ENCODE measurements at regions not wholly inside any gene's neighbourhood (a gene's known extent, or its start where the extent isn't known, plus 50 kb on each side); places are given as distances from the start of the nearest gene placed in this dataset.

DNA sequence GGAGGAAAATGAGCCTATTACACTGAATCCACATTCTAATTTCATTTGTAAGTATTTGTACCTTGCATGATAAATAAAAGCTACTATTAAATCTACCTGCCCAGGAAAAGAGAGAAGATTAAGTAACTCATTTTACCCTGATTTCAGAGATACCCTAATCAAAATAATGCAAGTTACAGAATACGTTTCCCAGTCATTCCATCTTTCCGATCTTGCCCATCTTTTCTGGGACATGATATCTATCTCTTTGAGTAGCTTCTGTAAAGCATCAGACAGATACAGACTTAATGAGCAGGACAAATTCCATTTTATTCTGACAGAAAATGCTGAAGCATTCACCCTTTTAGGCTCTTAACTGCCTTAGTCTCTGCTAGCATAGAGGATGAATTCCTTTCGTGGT, 56.6 kb downstream of the SPRY2 start:
- DNase-seq (ENCODE audit: low read depth in 3 of 3, low spot score in 2 of 3) = no peak

DNA sequence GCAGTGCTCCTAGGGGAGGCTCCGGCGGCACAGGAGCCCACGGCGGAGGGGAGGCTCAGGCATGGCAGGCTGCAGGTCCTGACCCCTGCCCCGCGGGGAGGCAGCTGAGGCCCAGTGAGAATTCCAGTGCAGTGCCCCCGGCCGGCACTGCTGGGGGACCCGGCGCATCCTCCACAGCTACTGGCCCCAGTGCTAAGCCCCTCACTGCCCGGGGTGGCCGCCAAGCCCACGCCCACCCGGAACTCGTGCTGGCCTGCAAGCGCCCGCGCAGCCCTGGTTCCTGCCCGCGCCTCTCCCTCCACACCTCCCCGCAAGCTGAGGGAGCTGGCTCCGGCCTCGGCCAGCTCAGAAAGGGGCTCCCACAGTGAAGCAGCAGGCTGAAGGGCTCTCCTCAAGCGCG, 62.2 kb downstream of the SPRY2 start:
- DNase-seq (ENCODE audit: low read depth in 3 of 3, low spot score in 2 of 3) = no peak

DNA sequence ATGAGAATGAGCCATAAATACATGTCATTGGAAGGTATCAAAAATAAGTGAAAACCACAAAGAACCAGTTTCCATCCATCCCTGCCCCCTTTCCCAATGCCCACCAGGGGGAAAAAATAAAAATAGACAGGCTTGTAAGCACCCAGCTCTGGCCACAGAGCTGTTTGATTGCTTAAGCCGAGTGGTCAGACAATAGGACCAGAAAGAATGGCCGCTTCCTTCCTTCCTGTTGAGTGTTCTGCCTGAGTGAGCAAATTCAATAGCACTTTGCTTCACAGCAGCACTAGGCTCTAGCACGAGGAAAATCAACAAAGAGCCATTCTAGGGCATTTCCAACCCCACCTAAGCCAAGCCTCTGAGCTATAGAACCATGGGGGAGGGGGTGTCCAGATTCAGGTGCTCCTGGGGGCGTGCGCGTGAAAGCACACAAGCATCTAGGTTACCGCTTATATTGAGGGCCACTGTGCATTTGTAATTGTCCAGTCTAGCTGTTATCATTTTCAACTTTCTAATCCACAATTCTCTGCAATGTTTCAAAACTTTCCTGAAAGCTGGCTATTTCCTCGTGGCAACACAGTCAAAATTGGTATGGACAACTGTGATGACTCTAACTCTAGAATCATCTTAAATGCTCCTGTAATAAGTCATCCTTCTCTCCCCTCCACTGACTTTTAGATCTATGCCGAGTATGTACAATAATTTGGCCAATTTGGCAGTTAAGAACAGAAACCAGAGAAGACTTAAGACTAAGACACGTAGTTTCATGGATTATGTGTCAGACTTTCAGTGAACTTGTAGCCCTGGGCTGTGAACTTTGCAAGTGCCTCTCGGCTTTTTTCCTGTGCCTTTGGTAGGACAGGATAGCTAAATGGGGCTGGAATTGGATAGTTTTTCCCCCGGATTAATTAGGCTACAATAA, 64.3 kb downstream of the SPRY2 start:
- DNase-seq (ENCODE audit: low read depth in 3 of 3, low spot score in 2 of 3) = peak in 2 of 3 donors; percentile 16 to 29

DNA sequence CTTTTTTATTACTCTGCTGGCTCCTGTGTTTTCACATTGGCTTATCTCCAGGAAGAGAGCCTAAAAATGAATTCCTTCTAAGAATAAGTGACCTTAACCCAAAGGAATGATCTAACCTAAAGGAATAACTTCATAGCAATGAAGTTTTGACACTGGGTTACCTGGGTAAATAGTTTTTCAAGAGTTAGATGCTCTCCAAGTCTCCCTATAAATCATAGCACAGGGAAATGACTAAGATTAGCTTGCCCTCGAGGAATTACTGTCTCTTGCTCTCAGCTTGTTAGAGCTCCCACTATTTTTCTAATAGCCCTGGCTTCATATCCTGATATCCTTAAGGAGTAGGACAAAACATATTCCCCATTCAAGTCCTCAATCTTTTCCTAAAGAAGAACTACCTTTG, 66.3 kb downstream of the SPRY2 start:
- DNase-seq (ENCODE audit: low read depth in 3 of 3, low spot score in 2 of 3) = no peak

DNA sequence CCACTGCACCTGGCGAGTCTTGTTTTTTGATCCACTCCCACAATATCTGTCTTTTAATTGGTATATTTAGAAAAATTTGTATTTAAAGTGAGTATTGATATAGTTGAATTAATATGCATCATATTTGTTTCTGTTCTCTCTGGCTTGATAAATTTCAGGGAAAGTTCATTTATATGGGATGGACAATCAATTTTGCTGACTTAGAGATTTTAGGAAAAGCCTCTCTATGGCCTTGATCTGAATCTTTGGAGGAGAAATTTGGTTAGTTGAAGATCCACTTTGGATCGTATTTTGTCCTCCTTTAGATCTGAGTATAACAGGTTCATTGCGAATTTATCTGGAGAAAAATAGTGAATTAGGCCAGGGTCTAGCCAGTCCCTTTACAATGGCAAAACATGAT, 67.2 kb downstream of the SPRY2 start:
- no peak for DNase-seq (ENCODE audit: low read depth in 3 of 3, low spot score in 2 of 3)

DNA sequence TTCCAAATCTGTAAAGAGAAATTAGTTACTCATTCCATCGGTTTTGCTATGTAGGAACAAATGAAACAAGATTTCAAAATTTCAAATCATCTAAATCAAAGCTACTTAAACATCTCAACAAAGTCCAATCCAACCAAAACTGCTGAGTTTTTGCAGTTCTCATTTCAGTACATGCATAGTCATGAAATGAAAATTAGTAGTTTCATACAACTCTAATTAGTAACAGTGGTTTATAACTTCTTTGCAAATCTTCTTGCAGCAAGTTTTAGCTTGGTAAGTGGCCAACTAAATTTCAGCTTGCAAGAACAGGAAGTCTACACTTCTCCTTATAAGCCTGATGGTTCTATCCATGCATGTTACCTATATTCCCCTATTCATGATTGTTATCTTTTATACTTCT, 75.6 kb downstream of the SPRY2 start:
- no peak for DNase-seq (ENCODE audit: low read depth in 3 of 3, low spot score in 2 of 3)

DNA sequence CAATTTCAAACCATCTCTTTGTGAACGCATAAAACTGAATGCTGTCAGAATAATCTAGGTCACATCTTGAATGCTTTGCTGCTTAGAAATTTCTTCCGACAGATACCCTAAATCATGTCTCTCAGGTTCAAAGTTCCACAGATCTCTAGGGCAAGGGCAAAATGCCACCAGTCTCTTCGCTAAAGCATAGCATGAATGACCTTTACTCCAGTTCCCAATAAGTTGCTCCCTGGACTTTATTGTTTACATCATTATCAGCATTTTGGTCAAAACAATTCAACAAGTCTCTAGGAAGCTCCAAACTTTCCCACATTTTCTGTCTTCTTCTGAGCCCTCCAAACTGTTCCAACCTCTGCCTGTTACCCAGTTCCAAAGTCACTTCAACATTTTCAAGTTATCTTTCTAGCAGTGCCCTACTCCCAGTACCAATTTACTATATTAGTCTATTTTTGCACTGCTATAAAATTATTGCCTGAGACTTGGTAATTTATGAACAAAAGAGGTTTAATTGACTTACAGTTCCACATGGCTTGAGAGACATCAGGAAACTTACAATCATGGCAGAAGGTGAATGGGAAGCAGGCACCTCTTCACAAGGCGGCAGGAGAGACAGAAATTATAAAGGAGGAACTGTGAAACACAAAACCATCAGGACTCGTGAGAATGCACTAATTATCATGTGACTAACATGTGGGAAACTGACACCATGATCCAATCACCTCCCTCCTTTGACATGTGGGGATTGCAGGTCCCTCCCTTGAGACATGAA, 77.0 kb downstream of the SPRY2 start:
- DNase-seq (ENCODE audit: low read depth in 3 of 3, low spot score in 2 of 3) = no peak

DNA sequence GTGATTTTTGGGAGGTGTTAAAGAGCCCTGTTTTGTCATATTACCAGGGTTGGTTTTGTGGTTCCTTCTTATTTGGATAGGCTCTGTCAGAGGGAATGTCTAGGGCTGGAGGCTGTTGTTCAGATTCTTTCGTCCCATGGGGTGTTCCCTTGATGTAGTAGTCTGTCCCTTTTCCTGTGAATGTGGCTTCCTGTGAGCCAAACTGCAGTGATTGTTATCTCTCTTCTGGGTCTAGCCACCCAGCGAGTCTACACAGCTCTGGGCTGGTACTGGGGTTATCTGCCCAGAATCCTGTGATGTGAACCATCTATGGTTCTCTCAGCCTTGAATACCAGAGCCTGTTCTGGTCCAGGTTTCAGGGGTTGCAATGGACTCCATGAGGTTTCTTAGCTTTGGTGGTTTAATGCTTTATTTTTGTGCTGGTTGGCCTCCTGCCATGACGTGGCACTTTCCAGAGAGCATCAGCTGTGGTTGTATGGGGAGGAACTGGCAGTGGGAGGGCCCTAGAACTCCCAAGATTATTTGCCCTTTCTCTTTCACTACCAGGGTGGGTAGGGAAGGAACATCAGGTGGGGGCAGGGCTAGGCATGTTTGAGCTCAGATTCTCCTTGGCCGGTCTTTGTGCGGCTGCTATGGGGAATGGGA, 78.8 kb downstream of the SPRY2 start:
- DNase-seq (ENCODE audit: low read depth in 3 of 3, low spot score in 2 of 3) = no peak

DNA sequence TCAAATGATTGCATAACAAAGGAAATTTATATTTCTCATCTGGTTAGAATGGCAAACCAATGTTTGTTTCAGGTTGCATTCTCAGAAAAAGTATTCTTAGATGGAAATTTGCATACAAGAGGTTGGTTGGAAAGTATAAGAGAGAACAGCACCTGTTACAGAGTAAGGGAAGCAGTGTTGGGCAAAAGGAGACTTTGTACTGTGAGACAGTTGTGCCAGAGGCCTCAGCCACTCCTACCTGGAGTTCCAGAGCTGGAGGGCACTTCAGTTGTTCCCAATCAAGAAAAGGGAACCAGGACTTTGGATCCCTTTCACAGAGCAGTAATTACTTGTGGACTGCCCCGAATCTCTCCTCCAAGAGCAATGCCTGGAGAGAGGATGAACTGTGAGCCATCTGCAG, 81.8 kb downstream of the SPRY2 start:
- no peak for DNase-seq (ENCODE audit: low read depth in 3 of 3, low spot score in 2 of 3)

DNA sequence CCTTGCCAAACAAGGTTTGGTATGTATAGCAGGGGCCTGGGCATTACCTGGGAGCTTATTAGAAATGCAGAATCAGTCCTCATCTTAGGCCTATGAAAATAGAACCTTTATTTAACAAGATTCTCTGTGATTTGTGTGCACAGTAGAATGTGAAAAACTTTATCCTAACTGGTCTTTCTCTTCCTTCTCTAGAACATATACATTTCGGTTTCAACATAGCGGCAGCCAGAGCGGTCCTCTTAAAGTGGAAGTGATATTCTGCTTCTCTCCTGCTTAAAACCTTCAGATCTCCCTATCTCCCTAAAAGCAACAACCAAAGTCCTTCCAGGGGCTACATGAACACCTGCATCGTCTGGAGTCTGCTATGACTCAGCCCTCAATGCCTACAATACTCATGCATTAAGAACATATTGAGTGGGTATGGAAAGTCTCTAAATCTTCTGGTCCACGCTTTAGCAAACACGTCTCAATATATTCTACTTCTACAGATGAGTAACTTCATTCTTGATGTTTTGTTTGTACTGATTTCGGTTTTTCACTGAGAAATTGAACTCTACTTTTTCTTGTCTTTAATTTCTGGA, 84.5 kb downstream of the SPRY2 start:
- no peak for DNase-seq (ENCODE audit: low read depth in 3 of 3, low spot score in 2 of 3)

DNA sequence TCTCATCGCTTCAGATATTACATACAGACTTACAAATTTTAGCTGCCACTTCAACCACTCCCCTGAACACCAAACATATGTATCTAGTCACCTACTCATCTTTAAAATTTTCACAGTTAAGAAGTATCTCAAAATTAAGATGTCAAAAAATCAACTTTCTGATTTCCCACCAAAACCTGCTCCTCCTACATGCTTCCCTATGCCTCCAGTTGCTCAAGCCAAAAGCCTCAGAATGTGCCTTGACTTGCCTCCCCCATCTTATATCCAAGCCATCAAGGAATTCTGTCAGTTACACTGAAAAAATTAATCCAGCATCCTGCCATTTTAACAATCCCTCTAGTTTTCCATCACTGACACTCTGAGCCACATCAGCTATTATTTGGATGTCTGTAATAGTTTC, 85.0 kb downstream of the SPRY2 start:
- DNase-seq (ENCODE audit: low read depth in 3 of 3, low spot score in 2 of 3) = no peak

DNA sequence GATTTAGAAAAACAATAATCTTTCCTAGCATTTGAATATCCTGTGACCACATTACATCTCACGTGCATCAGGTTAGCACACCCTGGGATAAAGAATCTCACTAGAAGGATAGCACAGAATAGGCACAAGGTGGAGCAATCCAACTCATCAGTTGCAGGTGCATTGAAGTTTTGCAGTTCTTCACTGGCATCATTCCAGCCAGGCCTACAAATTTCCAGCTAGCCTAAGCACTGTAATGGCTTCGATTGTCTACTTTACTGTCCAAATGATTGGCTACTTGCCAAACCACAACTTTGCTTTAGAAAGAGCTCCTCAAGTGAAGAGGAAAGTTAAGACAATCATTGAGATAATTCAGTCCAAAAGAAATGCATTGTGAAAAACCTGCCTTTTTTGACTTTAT, 89.5 kb downstream of the SPRY2 start:
- DNase-seq (ENCODE audit: low read depth in 3 of 3, low spot score in 2 of 3) = no peak

DNA sequence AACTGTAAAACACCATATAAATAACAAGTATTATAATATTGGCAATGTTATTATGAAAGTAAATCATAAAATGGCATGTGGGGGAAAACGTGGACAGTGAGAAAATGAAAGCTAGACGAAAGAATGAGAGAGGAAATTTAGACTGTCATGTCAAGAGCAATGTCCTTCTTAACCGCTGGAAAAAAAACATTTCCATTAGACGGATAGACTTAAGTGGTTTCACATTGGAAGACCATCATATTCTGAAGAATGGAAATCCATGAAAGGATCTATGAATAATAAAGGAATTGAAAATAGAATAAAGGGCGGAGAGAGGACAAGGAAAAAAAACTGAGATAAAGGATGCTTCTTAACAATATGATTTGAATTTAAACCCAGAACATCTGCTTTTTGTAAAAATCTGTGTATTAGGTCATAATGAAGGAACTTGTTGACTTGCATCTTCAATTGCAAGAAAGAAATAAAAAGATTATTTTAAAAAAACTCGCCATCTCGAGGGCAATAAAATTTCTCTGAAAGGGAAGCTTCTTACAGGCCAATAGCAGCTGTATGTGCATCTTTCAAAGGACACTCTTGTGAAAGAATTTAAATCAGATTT, 90.6 kb downstream of the SPRY2 start:
- no peak for DNase-seq (ENCODE audit: low read depth in 3 of 3, low spot score in 2 of 3)

DNA sequence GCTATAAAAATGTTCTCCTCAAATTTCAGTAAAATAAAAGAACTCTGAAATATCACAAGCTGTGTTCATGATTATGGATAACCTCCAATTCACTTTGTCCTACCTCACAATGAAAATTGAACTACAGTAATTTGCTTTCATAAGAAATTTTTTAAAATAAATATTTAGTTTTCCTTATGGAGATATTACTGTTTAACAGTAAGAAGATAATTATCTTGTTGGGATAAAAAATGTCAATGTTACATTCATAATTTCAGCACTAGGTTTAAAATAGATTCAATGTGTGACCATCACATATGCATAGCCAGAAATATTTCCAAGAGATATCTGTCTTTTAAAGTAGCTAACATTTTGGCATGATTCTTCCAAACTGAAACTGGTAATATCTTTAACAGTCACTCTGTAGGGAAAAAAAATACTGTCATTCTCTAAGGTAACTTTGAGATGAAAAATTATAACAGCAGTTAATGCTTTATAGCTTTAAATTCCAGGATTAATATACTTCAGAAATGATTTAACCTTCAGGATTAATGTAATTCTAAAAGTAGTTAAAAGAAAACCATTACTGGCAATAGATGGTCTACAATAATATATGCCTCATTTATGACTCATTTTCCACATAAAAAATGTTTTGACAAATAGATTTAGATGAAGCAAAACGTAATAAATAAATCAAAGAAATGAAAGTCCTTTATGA, 91.3 kb downstream of the SPRY2 start:
- no peak for DNase-seq (ENCODE audit: low read depth in 3 of 3, low spot score in 2 of 3)

DNA sequence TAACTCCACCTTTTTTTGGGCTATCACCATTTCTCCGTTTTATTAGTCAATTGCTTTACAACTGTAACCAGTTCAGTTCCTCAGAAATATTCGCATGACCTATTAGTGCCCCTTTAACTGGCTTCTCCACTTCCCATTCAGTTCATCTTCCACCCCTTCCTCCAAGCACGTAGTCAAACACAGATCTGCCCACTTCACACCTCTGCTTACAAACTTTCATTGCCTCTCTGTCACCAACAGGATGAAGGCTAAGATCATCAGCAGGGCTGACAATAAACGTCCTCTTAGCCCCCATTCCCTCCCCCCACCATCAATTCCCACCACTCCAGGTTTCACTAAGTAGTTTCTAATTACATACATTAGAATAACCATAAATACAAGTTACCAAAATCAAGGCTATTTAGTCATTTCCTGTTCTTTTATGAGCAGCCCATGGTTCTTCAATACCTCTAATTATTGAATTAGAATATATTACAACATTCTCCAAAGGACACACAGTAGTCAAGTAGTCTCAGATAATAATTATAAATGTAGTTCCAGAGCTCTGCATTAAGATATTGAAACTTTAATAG, 95.7 kb downstream of the SPRY2 start:
- no peak for DNase-seq (ENCODE audit: low read depth in 3 of 3, low spot score in 2 of 3)

DNA sequence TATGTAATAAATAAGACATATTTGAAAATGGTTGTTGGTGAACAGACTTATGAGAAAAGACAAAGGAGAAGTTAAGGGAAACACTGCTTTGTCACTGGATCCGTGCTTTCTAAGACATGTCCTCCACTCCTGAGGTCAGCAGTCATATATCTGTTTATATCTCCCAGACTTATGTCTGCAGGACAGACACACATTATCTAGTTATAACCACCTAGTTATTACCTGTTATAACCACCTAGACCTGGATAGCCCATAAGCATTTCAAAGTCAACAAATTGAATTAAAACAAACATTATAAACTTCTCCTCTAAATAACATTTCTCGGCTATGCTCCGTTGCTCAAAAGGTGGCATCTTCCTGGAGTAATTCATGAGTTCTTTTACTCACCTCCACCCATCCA, 96.4 kb downstream of the SPRY2 start:
- no peak for DNase-seq (ENCODE audit: low read depth in 3 of 3, low spot score in 2 of 3)

DNA sequence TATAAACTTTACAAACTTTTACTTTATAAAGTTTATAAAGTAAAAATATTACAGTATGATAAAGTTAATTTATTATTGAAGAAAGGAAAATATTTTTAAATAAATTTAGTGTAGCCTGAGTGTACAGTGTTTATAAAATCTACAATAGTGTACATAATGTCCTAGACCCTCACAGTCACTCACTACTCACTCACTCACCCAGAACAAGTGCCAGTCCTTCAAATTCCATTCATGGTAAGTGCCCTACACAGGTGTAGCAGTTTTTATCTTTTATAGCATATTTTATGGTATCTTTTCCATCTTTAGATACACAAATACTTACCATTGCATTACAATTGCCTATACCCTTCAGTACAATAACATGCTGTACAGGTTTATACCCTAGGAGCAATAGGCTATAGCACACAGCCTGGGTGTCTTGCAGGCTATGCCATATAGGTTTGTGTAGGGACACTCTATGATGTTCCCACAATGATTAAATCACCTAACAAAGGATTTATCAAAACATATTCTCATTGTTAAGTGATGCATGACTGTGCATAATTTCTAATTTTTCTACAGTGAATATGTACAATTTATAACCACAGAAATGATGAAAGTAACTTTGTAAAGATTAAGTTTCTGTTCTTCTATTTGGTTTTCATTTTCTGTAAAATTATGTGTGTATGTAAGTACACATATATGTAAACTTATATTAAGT, 98.0 kb downstream of the SPRY2 start:
- no peak for DNase-seq (ENCODE audit: low read depth in 3 of 3, low spot score in 2 of 3)

DNA sequence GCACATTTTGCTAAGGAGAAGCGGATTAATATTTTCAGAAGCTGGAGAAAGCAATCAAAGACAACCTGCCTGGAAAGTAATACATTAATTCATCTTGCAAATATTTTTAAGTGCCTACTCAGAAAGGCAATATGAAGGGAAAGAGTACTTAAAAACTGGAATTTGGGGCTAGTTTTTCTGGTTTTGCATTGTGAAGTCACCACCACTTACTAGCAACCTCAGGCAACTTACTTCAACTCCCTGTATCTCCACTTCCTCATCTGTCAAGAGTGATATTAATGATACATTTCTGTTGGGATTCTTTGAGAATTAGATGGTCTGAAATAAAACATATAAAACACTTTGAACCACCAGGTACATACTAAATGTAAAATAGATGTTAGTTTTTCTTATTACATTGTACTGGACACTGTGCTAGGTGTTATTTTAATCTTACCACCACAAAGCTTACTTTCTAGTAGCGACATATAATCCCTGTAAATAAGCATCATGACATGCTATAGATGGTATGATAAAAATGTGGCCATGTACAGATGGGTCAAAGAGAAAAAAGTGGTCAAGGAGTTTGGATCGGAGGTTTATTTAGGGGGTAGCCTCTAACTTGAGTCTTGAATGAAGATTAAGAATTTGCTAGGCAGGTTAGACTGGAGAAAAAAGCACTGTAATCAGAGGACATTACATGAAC, 101.2 kb downstream of the SPRY2 start:
- DNase-seq (ENCODE audit: low read depth in 3 of 3, low spot score in 2 of 3) = no peak

DNA sequence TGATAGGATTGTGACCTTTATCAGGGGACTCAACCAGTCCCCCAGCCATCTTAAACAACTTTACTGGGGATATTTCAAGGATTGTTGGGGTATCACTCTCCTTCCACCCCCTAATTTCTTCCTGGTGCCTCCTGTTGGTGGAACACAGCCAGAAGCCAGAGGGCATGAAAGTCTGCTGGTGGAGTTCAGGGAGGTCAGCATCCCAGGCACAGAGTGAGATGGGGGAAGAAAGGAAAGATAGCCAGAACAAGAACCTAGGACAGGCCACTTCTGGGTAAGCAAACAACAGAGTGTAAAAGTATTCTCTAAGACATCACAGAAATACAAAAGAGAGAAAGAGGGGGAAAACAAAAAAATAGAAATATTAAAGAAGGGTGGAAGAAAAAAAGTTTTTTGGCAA, 101.8 kb downstream of the SPRY2 start:
- DNase-seq (ENCODE audit: low read depth in 3 of 3, low spot score in 2 of 3) = no peak
